ENCODE measurements at regions not wholly inside any gene's neighbourhood (a gene's known extent, or its start where the extent isn't known, plus 50 kb on each side); places are given as distances from the start of the nearest gene placed in this dataset.

DNA sequence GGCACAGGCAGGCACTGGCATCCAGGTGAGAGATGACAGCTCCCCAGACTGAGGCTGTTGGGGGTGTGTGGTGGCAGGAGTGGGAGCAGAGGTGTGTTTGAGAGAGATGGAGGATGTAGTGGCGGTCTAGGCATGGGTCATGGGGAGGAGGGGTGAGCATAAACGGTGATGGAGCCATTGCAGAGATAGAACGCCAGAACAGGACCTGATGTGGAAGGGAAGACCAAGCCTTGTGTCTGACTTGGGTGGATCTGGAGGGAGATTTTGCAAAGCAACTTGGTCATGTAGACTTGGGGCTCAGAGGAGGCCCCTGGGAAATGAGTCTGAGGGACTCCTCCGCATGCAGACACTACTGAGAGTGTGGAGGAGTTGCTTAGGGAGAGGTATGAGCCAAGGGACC lies 50.0 kb upstream of the CLDN5 start:
- no peaks in the 10 kb centered on the region for H3K36me3 Mint-ChIP-seq
- no peaks in the 10 kb centered on the region for H3K9me3 Mint-ChIP-seq (ENCODE audit: low read depth)
- no peak overlapping the region for H3K27ac Mint-ChIP-seq
- no peak overlapping the region for H3K4me3 Mint-ChIP-seq
- H3K4me1 Mint-ChIP-seq (ENCODE audit: low read depth), result peaks cover 26% of the 10 kb centered on the region
- H3K27me3 Mint-ChIP-seq, result no peaks in the 10 kb centered on the region

DNA sequence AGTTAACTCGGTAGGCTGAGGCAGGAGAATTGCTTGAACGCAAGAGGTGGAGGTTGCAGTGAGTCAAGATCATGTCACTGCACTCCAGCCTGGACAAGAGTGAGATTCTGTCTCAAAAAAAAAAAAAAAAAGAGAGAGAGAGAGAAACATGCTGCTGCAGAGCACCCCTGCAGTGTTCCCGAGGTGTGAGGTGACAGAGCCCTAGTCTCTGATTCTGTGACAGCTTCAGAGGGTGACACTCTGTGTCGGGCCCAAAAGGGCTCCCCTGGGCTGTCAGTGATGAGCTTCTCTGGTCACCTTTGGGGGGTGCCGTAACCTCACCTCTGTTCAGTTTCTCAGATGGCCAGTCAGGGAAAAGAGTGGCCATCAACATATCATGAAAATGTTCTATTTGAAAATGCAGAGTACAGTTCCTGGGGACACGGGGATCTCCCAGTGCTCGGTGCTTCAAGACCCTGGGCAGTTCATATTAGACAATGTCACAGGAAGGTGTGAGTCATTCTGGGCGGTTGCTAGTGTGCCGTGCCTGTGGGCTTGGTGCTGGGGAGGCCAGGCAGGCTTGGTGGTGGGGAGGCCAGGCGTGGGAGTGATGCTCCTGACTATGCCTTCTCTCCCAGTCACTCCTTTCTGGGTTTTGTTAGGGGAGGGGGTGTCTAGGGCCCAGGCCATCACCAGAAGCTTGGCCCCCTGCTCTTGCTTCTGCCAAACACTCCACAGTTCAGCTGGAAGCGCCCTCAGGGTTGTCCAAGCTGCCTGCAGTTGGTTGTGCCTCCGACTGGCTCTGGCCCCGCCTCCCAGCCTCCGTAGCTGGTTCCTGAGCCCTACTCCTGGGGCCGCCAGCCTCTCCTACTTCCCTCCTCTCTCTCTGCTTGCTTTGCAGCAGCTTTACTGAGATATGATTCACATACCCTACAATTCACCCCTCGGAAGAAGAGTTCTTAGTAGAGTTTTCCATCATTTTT lies 52.5 kb upstream of the CLDN5 start:
- Mint-ChIP-seq H3K9me3 (ENCODE audit: low read depth) (no peaks in the 10 kb centered on the region), H3K36me3 (no peaks in the 10 kb centered on the region), H3K4me3 (peak overlapping the region; percentile 52), H3K4me1 (ENCODE audit: low read depth) (peaks cover 40% of the 10 kb centered on the region), H3K27ac (peak overlapping the region; percentile 78), H3K27me3 (no peaks in the 10 kb centered on the region)

DNA sequence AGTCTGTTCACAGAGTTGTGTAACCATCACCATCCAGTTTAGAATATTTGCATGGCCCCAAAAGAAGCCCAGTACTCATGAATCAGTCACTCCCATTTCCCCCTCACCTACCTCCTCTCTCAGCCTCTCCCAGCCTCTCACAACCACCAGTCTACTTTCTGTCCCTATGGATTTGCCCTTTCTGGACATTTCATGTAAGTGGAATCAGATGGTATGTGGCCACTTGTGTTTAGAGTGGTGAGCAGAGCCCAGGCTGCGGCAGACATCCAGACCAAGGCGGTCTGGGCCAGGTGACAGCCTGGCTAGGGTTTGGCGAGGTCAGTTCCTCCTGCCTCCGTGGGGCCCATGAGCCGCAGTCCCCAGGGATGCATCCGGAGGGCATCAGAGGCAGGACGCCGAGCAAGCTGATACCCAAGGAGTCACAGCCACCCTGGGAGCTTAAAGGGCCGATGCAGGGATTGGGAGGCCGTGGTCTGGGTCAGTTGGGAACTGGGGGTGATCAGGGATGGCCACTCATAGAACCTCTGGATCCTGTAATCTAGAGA lies 53.3 kb upstream of the CLDN5 start:
- peak overlapping the region; percentile 48 for H3K4me3 Mint-ChIP-seq

DNA sequence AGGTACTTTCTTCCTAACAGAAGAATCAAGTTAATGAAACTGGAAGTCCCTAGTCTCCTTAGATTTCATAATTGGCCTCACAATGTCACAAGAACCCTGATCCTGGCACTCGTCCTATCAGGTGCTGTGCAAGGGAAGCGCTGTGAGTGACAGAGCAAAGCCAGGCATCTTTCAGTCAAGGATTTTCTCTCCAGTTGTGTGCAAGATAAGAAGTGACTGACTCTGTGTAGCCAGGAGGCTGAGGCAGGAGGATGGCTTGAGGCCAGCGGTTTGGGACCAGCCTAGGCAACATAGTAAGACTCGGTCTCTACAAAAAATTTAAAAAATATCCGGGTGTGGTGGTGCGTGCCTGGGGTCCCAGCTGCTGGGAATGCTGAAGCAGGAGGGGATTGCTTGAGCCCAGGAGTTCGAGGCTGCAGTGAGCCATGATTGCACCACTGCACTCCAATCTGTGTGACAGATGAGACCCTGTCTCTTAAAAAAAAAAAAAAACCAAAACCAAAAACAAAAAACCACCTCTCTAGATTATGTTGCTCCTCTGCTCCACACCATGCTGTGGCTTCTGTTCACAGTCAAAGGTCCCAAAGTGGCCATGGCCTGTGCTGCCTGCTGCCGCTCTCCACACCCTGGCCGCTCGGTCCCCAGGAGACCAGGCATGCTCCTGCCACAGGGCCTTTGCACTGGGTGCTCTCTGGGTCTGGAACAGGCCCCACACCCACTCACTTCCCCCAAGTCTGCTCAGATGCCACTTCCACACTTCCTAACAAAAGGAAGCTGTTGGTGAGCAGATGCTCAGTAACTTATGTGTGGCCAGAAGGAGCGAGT lies 54.2 kb upstream of the CLDN5 start:
- Mint-ChIP-seq H3K4me1 (ENCODE audit: low read depth) (peaks cover 40% of the 10 kb centered on the region), H3K4me3 (peak overlapping the region; percentile 40), H3K27me3 (no peaks in the 10 kb centered on the region)

More for the DNA sequence above, 53.3 kb upstream of the CLDN5 start:
- no peaks in the 10 kb centered on the region for H3K36me3 Mint-ChIP-seq
- no peaks in the 10 kb centered on the region for H3K9me3 Mint-ChIP-seq (ENCODE audit: low read depth)
- no peaks in the 10 kb centered on the region for H3K27me3 Mint-ChIP-seq
- H3K27ac Mint-ChIP-seq, result peak overlapping the region; percentile 78
- H3K4me1 Mint-ChIP-seq (ENCODE audit: low read depth), result peaks cover 40% of the 10 kb centered on the region

GRCh38 chr22:19579115-19579811 lies 55.1 kb upstream of the CLDN5 start:
- Mint-ChIP-seq H3K9me3 (ENCODE audit: low read depth) (no peaks in the 10 kb centered on the region), H3K27ac (peak overlapping the region; percentile 75), H3K4me3 (no peak overlapping the region), H3K27me3 (no peaks in the 10 kb centered on the region), H3K4me1 (ENCODE audit: low read depth) (peaks cover 40% of the 10 kb centered on the region), H3K36me3 (no peaks in the 10 kb centered on the region)

More for the DNA sequence above, 54.2 kb upstream of the CLDN5 start:
- Mint-ChIP-seq H3K9me3 (ENCODE audit: low read depth) (no peaks in the 10 kb centered on the region), H3K27ac (no peak overlapping the region), H3K36me3 (no peaks in the 10 kb centered on the region)

DNA sequence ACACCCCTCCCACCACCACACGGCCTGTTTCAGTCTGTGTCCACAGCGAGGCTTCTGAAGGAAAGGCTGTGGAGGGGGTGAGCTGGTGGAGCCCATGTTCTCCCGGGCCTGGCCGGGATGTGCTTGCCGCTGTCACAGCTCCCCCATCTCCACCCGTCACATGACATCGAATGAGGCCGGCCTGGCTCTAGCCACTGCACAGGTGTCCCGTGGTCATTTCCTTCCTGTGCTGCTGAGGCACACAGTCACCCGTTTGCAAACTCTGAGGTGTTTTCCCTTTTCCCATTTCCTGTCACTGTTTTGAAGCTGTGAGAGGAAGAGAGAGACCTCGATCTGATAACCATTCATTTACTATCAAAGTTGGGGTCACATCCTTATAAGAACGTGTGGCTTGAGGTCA lies 55.7 kb upstream of the CLDN5 start:
- Mint-ChIP-seq H3K4me3 (peak overlapping the region; percentile 38), H3K36me3 (no peaks in the 10 kb centered on the region), H3K4me1 (ENCODE audit: low read depth) (peaks cover 40% of the 10 kb centered on the region), H3K9me3 (ENCODE audit: low read depth) (no peaks in the 10 kb centered on the region), H3K27ac (peak overlapping the region; percentile 75), H3K27me3 (no peaks in the 10 kb centered on the region)

- H3K4me3 Mint-ChIP-seq, result peak overlapping the region; percentile 38
- H3K27ac Mint-ChIP-seq, result peak overlapping the region; percentile 75
- H3K4me1 Mint-ChIP-seq (ENCODE audit: low read depth), result peaks cover 43% of the 10 kb centered on the region
- H3K27me3 Mint-ChIP-seq, result no peaks in the 10 kb centered on the region
- H3K36me3 Mint-ChIP-seq, result no peaks in the 10 kb centered on the region
- no peaks in the 10 kb centered on the region for H3K9me3 Mint-ChIP-seq (ENCODE audit: low read depth)
Observed at GRCh38 chr22:19580291-19580890, 56.2 kb upstream of the CLDN5 start.

GRCh38 chr22:19582033-19582693 lies 58.0 kb upstream of the CLDN5 start:
- Mint-ChIP-seq H3K9me3 (ENCODE audit: low read depth) (no peaks in the 10 kb centered on the region), H3K27me3 (no peaks in the 10 kb centered on the region)

DNA sequence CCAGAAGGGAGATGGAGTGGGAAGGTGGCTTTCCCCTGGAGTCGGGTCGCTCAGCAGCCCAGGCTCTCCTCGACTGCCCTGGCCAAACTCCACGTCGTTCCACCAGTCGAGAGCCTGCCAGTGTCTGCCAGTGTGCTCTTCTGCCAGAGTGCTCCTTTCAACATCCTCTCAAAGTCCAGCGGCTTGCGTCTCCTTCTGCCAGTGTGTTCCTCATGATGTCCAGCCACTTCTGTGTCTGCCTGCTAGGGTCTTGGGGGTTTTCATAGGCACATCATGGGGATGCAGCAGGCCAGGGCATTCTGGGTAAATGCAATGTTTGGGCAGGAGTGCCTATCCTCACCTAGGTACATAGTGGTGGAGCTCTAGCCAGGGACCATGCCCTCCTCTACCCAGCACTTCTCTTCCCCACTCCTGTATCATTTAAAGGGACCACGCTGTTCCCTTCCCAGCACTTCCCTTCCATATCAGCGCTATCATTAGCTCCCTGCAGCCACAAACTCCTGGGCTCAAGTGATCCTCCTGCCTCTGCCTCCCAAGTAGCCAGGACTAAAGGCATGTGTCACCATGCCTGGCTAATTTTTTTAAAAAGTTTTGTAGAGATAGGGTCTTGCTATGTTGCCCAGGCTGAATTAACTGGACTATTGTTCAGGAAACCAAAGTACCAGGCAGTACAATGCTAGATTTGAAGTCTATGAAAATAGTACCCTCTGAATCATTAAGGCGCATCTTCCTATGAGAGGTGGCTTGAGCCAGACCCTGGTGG lies 62.9 kb upstream of the CLDN5 start:
- H3K4me3 Mint-ChIP-seq, result no peak overlapping the region
- H3K27me3 Mint-ChIP-seq, result no peaks in the 10 kb centered on the region
- H3K4me1 Mint-ChIP-seq (ENCODE audit: low read depth), result peaks cover 3% of the 10 kb centered on the region
- no peaks in the 10 kb centered on the region for H3K36me3 Mint-ChIP-seq
- H3K27ac Mint-ChIP-seq, result no peak overlapping the region
- H3K9me3 Mint-ChIP-seq (ENCODE audit: low read depth), result no peaks in the 10 kb centered on the region

More at GRCh38 chr22:19582033-19582693, 58.0 kb upstream of the CLDN5 start:
- Mint-ChIP-seq H3K4me3 (no peak overlapping the region), H3K27ac (no peak overlapping the region), H3K4me1 (ENCODE audit: low read depth) (peaks cover 34% of the 10 kb centered on the region), H3K36me3 (no peaks in the 10 kb centered on the region)

DNA sequence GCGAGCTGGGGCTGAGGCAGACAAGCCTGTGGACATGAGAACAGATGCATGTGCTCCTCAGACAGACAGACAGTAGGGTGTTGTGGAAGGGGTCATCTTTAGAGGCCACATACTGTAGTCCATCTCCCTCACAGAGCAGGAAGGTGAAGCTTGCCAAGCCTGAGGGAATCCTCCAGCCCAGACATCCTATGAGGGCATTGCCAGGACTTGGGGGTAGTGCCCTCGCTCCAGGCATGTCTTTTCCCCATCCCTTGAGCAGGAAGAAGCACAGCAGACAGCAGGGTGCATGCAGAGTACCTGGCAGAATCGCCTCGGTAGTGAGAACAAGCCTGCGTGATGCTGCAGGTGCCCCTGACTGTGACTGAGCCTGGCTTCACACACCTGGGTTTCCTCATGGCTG lies 66.5 kb upstream of the CLDN5 start:
- peaks cover 13% of the 10 kb centered on the region for H3K4me1 Mint-ChIP-seq (ENCODE audit: low read depth)

GRCh38 chr22:19591568-19591967 lies 67.4 kb upstream of the CLDN5 start:
- Mint-ChIP-seq H3K4me3 (no peak overlapping the region), H3K27me3 (no peaks in the 10 kb centered on the region), H3K36me3 (no peaks in the 10 kb centered on the region), H3K9me3 (ENCODE audit: low read depth) (no peaks in the 10 kb centered on the region), H3K4me1 (ENCODE audit: low read depth) (peaks cover 17% of the 10 kb centered on the region), H3K27ac (no peak overlapping the region)

More for the DNA sequence above, 66.5 kb upstream of the CLDN5 start:
- H3K36me3 Mint-ChIP-seq, result no peaks in the 10 kb centered on the region
- H3K27ac Mint-ChIP-seq, result no peak overlapping the region
- H3K27me3 Mint-ChIP-seq, result no peaks in the 10 kb centered on the region
- no peak overlapping the region for H3K4me3 Mint-ChIP-seq
- H3K9me3 Mint-ChIP-seq (ENCODE audit: low read depth), result no peaks in the 10 kb centered on the region

- H3K36me3 Mint-ChIP-seq, result no peaks in the 10 kb centered on the region
- H3K4me3 Mint-ChIP-seq, result no peak overlapping the region
- no peak overlapping the region for H3K27ac Mint-ChIP-seq
- H3K4me1 Mint-ChIP-seq (ENCODE audit: low read depth), result peaks cover 23% of the 10 kb centered on the region
- H3K27me3 Mint-ChIP-seq, result no peaks in the 10 kb centered on the region
- H3K9me3 Mint-ChIP-seq (ENCODE audit: low read depth), result no peaks in the 10 kb centered on the region
Observed at GRCh38 chr22:19592464-19592863, 68.3 kb upstream of the CLDN5 start.

DNA sequence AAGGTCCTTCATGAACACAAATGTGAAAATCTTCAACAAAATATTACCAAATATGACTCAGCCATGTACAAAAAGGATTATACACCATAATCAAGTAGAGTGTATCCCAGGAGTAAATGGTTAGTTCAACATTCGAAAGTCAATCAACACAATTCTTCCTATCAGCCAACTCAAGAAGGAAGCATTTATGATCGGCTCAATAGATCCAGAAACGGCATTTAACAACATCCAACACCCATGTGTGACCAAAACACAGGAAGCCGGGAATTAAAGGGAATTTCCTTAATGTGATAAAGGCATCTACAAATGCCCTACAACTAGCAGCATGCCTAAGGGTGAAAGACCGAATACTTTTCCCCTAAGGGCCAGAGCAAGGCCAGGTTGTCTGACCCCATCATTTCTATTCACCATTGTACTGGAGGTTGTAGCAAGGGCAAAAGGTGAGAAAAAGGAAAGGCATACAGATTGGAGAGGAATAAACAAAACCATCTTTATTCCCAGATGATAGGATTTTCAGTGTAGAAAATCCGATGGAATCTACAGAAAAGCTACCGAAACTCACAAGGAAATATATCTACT lies 69.9 kb upstream of the CLDN5 start:
- Mint-ChIP-seq H3K27ac (no peak overlapping the region), H3K9me3 (ENCODE audit: low read depth) (no peaks in the 10 kb centered on the region), H3K36me3 (no peaks in the 10 kb centered on the region), H3K4me1 (ENCODE audit: low read depth) (peaks cover 40% of the 10 kb centered on the region), H3K27me3 (no peaks in the 10 kb centered on the region), H3K4me3 (no peak overlapping the region)

All from activated naive CD8-positive, alpha-beta T cell (primary cell).